Prostate gland (tissue), 2 donors: ENCODE measurements at regions not wholly inside any gene's neighbourhood (a gene's known extent, or its start where the extent isn't known, plus 50 kb on each side); places are given as distances from the start of the nearest gene placed in this dataset.

Experiments
- CTCF ChIP-seq, 4 experiments: fragments of 200-600 bp in 2 of 4; fragments of 450-650 bp in 2 of 4; sonication (generic) in 2 of 4; IDR thresholded peaks; 1 replicate in 3 of 4; 2 replicates in 1 of 4; pipeline ENCODE4 v1.5.1; 2016 to 2019; ENCODE audit warnings: antibody characterized with exemption in 4 of 4, mild to moderate bottlenecking in 2 of 4, moderate library complexity in 2 of 4
- POLR2A ChIP-seq: fragments of 450-650 bp; IDR thresholded peaks from one replicate; pipeline ENCODE4 v1.6.1; 2016; ENCODE audit warnings: antibody characterized with exemption, mild to moderate bottlenecking
- POLR2AphosphoS5 ChIP-seq: sonication (generic); formaldehyde crosslinking; IDR thresholded peaks from one replicate; pipeline ENCODE4 v1.6.1; 2017; ENCODE audit warnings: antibody characterized with exemption

GRCh38 chr5:18967637-18968036, 1020.4 kb downstream of the CDH18 start:
- no peak for TF ChIP-seq POLR2AphosphoS5
- TF ChIP-seq CTCF (IDR thresholded peaks at IDR 0.05), result no peak
- no peak for TF ChIP-seq POLR2A
